GM12878 (cell line): ENCODE measurements at regions not wholly inside any gene's neighbourhood (a gene's known extent, or its start where the extent isn't known, plus 50 kb on each side); places are given as distances from the start of the nearest gene placed in this dataset.

Experiments
- CHD4 ChIP-seq: fragments of 200-600 bp; sonication (generic); IDR thresholded peaks from 2 replicates; pipeline ENCODE4 v1.6.1; 2016; ENCODE audit warnings: mild to moderate bottlenecking
- EP300 ChIP-seq, 2 experiments: fragments of 150-350 bp in 1 of 2; IDR thresholded peaks; 2 replicates each; pipeline ENCODE4 v1.6.1; 2011 to 2012; ENCODE audit warnings: low read depth in 2 of 2, low read length in 2 of 2, borderline replicate concordance in 1 of 2, improper control_type of control experiment in 1 of 2, inconsistent platforms in 1 of 2; ENCODE audit not compliant: control insufficient read depth in 1 of 2
- EZH2 ChIP-seq: IDR thresholded peaks from 2 replicates; pipeline ENCODE4 v1.6.1; 2012; ENCODE audit warnings: low read depth, mild to moderate bottlenecking, control low read depth, inconsistent platforms, low read length, borderline replicate concordance; ENCODE audit not compliant: control insufficient read depth
- HDAC2 ChIP-seq: fragments of 200-600 bp; sonication (generic); IDR thresholded peaks from 2 replicates; pipeline ENCODE4 v1.6.1; 2017
- JUND ChIP-seq: IDR thresholded peaks from 2 replicates; pipeline ENCODE4 v1.6.1; 2012; ENCODE audit warnings: low read depth, mild to moderate bottlenecking, low read length, improper control_type of control experiment, moderate library complexity
- KAT2A ChIP-seq: conservative IDR thresholded peaks from 2 replicates; pipeline ENCODE4 v1.6.1; 2011; ENCODE audit warnings: low read depth, low read length; ENCODE audit not compliant: control insufficient read depth
- POLR2A ChIP-seq: IDR thresholded peaks from 2 replicates; pipeline ENCODE4 v1.6.1; 2011; ENCODE audit warnings: low read depth, mild to moderate bottlenecking, low read length
- RBBP5 ChIP-seq: fragments of 200-600 bp; sonication (generic); conservative IDR thresholded peaks from 2 replicates; pipeline ENCODE4 v1.6.1; 2016
- SIX5 ChIP-seq: IDR thresholded peaks from 2 replicates; pipeline ENCODE4 v1.6.1; 2011; ENCODE audit warnings: mild to moderate bottlenecking, low read depth, low read length, moderate library complexity; ENCODE audit not compliant: severe bottlenecking
- SUZ12 ChIP-seq: fragments of 200-600 bp; sonication (generic); IDR thresholded peaks from one replicate; pipeline ENCODE4 v1.6.1; 2018; ENCODE audit warnings: antibody characterized with exemption, mild to moderate bottlenecking; ENCODE audit not compliant: unreplicated experiment
- TF ChIP-seq, protein P1 (sequence below), 3 experiments: IDR thresholded peaks in 2 of 3; conservative IDR thresholded peaks in 1 of 3; 2 replicates each; pipeline ENCODE4 v1.5.1; 2011; ENCODE audit warnings: low read depth in 3 of 3, low read length in 3 of 3, mild to moderate bottlenecking in 3 of 3, control low read depth in 2 of 3, moderate library complexity in 2 of 3, inconsistent platforms in 1 of 3, mixed read lengths in 1 of 3; ENCODE audit not compliant: control insufficient read depth in 2 of 3, insufficient read depth in 1 of 3; ENCODE audit errors: extremely low read depth in 1 of 3

DNA sequence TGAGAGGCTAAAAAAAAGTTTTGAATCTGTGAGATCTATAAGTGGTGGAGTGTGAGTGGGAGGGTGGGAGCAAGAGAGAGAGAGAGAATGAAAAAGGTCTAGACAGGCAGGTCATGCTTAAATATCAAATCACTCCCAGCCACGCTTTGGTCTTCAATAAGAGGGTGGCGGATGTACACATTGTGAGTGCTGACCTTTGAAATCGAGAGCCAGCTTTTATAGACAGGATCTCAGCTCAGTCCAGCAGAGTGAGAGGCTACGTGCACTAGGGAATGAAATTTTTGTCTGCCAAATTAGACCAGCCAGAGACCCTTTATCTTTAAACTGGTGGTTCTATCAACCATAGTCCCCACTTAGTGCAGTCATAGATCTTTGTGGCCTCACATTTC lies 342.3 kb upstream of the PROK2 start:
- TF ChIP-seq POLR2A (no peak), SIX5 (no peak), RBBP5 (no peak), KAT2A (no peak), EZH2 (no peak), HDAC2 (no peak), EP300 (IDR thresholded peaks at IDR 0.05; ENCODE audit: borderline replicate concordance in 1 of 2, control insufficient read depth in 1 of 2, low read depth in 2 of 2, low read length in 2 of 2) (no peak), SUZ12 (no peak), CHD4 (no peak), JUND (no peak)
- TF ChIP-seq, protein P1, sequence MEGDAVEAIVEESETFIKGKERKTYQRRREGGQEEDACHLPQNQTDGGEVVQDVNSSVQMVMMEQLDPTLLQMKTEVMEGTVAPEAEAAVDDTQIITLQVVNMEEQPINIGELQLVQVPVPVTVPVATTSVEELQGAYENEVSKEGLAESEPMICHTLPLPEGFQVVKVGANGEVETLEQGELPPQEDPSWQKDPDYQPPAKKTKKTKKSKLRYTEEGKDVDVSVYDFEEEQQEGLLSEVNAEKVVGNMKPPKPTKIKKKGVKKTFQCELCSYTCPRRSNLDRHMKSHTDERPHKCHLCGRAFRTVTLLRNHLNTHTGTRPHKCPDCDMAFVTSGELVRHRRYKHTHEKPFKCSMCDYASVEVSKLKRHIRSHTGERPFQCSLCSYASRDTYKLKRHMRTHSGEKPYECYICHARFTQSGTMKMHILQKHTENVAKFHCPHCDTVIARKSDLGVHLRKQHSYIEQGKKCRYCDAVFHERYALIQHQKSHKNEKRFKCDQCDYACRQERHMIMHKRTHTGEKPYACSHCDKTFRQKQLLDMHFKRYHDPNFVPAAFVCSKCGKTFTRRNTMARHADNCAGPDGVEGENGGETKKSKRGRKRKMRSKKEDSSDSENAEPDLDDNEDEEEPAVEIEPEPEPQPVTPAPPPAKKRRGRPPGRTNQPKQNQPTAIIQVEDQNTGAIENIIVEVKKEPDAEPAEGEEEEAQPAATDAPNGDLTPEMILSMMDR (IDR thresholded peaks at IDR 0.05 in 2 of 3, conservative IDR thresholded peaks at IDR 0.05 in 1 of 3; ENCODE audit: control insufficient read depth in 2 of 3, extremely low read depth in 1 of 3, insufficient read depth in 1 of 3, low read depth in 3 of 3, low read length in 3 of 3), result no peak
